Effector memory CD4-positive, alpha-beta T cell (primary cell): ENCODE measurements at regions not wholly inside any gene's neighbourhood (a gene's known extent, or its start where the extent isn't known, plus 50 kb on each side); places are given as distances from the start of the nearest gene placed in this dataset.

Experiments
- DNase-seq, 3 donors: peaks; one replicate each; pipeline ENCODE4 v3.0.0-alpha.2; 2020
- H3K27ac ChIP-seq: 2 replicates; pipeline ENCODE4 v1.7.0; 2013; ENCODE audit warnings: mild to moderate bottlenecking, low read length, moderate library complexity; ENCODE audit not compliant: insufficient read depth, poor library complexity, severe bottlenecking
- H3K27me3 ChIP-seq: replicated peaks from 2 replicates; pipeline ENCODE4 v1.7.0; 2013; ENCODE audit warnings: mild to moderate bottlenecking, low read length; ENCODE audit not compliant: insufficient read depth, control insufficient read depth, poor library complexity, severe bottlenecking
- H3K36me3 ChIP-seq: 2 replicates; pipeline ENCODE4 v1.7.0; 2013; ENCODE audit warnings: mild to moderate bottlenecking, low read length, moderate library complexity; ENCODE audit not compliant: control insufficient read depth, insufficient read depth
- H3K4me1 ChIP-seq: 2 replicates; pipeline ENCODE4 v1.7.0; 2013; ENCODE audit warnings: low read length, mild to moderate bottlenecking; ENCODE audit not compliant: control insufficient read depth, insufficient read depth, poor library complexity, severe bottlenecking
- H3K4me3 ChIP-seq: 2 replicates; pipeline ENCODE4 v1.7.0; 2013; ENCODE audit warnings: low read length, low read depth, mild to moderate bottlenecking; ENCODE audit not compliant: insufficient read depth, poor library complexity, severe bottlenecking
- H3K9me3 ChIP-seq: 2 replicates; pipeline ENCODE4 v1.7.0; 2013; ENCODE audit warnings: mild to moderate bottlenecking, low read length, moderate library complexity; ENCODE audit not compliant: control insufficient read depth

DNA sequence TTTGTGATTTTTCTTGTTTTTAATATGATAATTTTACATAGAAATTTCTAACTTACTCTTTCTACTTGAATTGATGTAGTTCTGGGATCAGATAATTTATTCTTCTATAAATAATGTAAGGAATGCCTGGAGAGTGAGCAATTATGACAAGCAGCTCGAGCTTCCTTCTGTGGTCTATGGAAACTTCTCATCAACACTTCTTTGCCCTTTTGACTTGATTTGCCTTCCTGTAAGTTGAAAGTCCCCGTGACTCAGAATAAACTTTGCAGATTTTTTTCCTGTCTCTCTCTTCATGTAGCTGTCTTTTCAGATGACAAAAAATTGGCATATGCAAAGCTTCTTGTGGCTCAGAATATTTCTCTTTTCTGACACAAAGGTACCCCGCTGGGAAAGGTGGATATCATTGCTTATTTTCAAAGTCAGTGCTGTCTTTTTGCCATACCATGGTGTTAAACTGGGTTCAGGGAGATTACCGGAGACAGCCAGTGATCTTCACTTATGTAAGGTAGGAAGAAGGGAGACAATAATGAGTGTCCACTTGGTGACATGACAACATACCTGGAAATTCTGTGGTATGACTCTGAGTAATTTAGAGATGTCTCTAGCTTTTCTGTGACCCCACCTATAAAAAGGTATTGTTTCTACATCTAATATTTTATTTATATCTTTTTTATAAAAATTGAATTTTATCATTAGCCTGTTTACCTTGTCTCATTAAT is 278.6 kb upstream of the GNPDA2 start:
- no peaks in the 10 kb centered on the region for H3K4me1 ChIP-seq
- H3K4me3 ChIP-seq: no peak overlapping the region
- H3K27ac ChIP-seq: no peak overlapping the region
- no peak for DNase-seq
- no peaks in the 10 kb centered on the region for H3K9me3 ChIP-seq
- no peaks in the 10 kb centered on the region for H3K27me3 ChIP-seq
- no peaks in the 10 kb centered on the region for H3K36me3 ChIP-seq

DNA sequence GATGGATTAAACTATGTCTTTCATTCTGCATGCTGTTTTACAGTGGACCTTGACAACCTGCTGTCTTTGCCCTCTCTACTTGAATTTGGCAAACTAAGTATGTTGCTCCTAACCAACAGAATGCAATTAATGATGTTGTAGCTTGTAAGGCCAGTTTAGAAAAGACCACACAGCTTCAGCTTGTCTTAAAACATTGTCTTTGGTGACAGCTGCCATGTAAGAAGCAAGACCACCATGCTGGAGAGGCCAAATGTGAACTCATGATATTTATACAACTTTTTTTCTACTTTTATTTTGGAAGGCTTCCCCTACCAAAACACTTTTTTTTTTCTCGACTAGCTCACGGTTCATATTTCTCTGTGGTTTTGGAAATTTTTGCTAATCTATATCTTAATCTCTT is 278.0 kb upstream of the GNPDA2 start:
- H3K4me1 ChIP-seq: no peaks in the 10 kb centered on the region
- no peaks in the 10 kb centered on the region for H3K9me3 ChIP-seq
- H3K27me3 ChIP-seq: no peaks in the 10 kb centered on the region
- no peak overlapping the region for H3K4me3 ChIP-seq
- DNase-seq: no peak
- H3K27ac ChIP-seq: no peak overlapping the region
- H3K36me3 ChIP-seq: no peaks in the 10 kb centered on the region

DNA sequence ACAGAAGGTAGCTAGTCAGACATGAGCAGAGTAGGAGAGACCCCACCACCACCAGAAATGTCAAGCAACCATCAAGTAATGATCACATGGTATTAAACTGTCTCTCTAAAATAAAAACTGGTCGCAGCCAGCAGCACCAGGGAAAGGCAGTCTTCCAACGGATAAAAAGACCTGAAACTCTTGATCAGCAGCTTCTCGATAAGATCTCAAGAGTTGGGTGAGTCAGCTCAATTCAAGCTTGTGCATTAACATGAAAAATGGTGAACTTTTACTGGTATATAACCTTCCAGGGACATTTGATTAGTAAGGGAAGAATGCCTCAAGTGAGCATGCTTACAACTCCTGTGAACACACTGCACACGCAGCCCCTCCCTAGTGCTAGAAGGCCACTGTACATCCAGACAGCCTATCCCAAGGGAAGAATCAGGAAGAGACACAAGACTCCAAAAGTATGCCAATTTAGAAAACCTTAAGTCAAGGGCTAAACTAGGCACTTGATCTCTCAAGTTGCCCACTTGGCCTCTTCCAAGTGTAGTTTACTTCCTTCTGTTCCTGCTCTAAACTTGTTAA is 270.0 kb upstream of the GNPDA2 start:
- Histone ChIP-seq H3K27ac (no peak overlapping the region), H3K4me3 (no peak overlapping the region), H3K36me3 (no peaks in the 10 kb centered on the region), H3K27me3 (no peaks in the 10 kb centered on the region), H3K4me1 (no peaks in the 10 kb centered on the region), H3K9me3 (no peaks in the 10 kb centered on the region)
- DNase-seq: no peak

DNA sequence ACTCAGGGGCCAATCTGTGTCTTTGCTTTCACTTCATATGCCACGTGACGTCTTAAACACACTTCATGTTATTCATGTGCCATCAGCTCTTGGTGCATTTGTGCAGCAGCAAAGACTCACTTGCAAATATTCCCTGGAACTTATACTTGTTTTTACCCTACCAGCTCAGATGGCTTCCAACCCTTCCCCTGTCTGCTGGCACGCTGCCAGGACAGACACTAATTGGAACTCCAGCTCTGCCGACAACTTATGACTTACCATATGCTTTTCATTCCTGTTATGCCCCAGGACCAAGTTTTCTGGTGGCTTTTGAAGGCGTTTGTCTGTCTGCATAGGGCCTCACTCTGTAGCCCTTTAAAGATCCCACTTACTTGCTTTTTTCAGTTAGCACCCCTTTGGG is 261.7 kb upstream of the GNPDA2 start:
- Histone ChIP-seq H3K27me3 (no peaks in the 10 kb centered on the region), H3K4me3 (no peak overlapping the region), H3K36me3 (no peaks in the 10 kb centered on the region), H3K4me1 (no peaks in the 10 kb centered on the region), H3K27ac (no peak overlapping the region), H3K9me3 (no peaks in the 10 kb centered on the region)
- DNase-seq: no peak

DNA sequence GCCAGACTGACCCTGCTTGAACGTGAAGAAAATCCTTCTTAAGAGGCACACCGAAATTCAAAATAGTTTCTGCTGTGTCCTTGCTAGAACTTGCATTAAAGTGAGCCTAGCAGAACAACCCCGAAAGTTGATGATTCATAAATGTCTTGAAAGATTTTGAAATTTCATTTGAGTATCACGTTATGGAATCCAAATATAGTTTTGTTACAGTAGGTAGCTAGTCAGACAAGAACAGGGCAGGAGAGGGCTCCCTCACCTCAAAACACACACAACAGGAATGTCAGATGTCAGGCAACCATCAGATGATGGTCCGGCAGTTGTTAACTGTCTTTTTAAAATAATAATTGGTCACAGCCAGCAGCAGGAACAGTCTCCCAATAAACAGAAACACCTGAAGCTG is 259.6 kb upstream of the GNPDA2 start:
- Histone ChIP-seq H3K27ac (no peak overlapping the region), H3K36me3 (no peaks in the 10 kb centered on the region), H3K9me3 (no peaks in the 10 kb centered on the region), H3K27me3 (no peaks in the 10 kb centered on the region), H3K4me1 (no peaks in the 10 kb centered on the region), H3K4me3 (no peak overlapping the region)
- no peak for DNase-seq

- no peaks in the 10 kb centered on the region for H3K4me1 ChIP-seq
- no peak overlapping the region for H3K4me3 ChIP-seq
- no peaks in the 10 kb centered on the region for H3K27me3 ChIP-seq
- no peaks in the 10 kb centered on the region for H3K36me3 ChIP-seq
- H3K9me3 ChIP-seq: no peaks in the 10 kb centered on the region
- H3K27ac ChIP-seq: no peak overlapping the region
- DNase-seq: no peak
These were observed 258.8 kb upstream of the GNPDA2 start for GRCh38 chr4:44985152-44985551.

DNA sequence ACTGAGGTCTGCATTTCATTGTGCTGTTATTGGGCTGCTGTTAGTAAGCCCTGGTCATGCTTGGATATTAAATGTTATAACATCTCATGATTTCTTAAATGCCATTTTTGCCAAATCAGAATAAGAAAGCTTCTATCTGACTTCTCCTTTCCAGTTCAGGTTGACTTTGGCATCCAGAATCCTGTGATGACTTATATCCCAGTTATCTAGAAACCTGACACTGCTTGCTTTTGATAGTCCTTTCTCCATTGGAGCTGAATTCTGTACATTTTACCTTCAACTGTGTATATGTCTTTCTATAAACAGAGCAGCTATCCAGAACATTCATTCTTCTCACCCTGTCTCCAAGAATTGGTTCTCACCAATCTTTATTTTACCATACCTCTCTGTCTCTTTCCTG is 257.7 kb upstream of the GNPDA2 start:
- Histone ChIP-seq H3K27ac (no peak overlapping the region), H3K9me3 (no peaks in the 10 kb centered on the region), H3K36me3 (no peaks in the 10 kb centered on the region), H3K4me3 (no peak overlapping the region), H3K4me1 (no peaks in the 10 kb centered on the region), H3K27me3 (no peaks in the 10 kb centered on the region)
- no peak for DNase-seq

GRCh38 chr4:44983083-44983482 is 256.7 kb upstream of the GNPDA2 start:
- no peaks in the 10 kb centered on the region for H3K27me3 ChIP-seq
- no peaks in the 10 kb centered on the region for H3K4me1 ChIP-seq
- DNase-seq: no peak
- no peaks in the 10 kb centered on the region for H3K9me3 ChIP-seq
- H3K36me3 ChIP-seq: no peaks in the 10 kb centered on the region
- H3K4me3 ChIP-seq: no peak overlapping the region
- H3K27ac ChIP-seq: no peak overlapping the region

GRCh38 chr4:44978020-44978419 is 251.7 kb upstream of the GNPDA2 start:
- DNase-seq: no peak
- Histone ChIP-seq H3K36me3 (no peaks in the 10 kb centered on the region), H3K27ac (no peak overlapping the region), H3K4me1 (no peaks in the 10 kb centered on the region), H3K9me3 (no peaks in the 10 kb centered on the region), H3K4me3 (no peak overlapping the region), H3K27me3 (no peaks in the 10 kb centered on the region)

GRCh38 chr4:44965435-44966095 is 239.2 kb upstream of the GNPDA2 start:
- Histone ChIP-seq H3K36me3 (no peaks in the 10 kb centered on the region), H3K4me3 (no peak overlapping the region), H3K9me3 (no peaks in the 10 kb centered on the region), H3K27me3 (no peaks in the 10 kb centered on the region), H3K27ac (no peak overlapping the region), H3K4me1 (no peaks in the 10 kb centered on the region)
- no peak for DNase-seq
